GM12878 (cell line): ENCODE measurements at regions not wholly inside any gene's neighbourhood (a gene's known extent, or its start where the extent isn't known, plus 50 kb on each side); places are given as distances from the start of the nearest gene placed in this dataset.

ENCODE experiments used
- ATAC-seq: fragments of 200-7000 bp; cut with Tn5 transposase; 3 replicates; pipeline ENCODE4 v1.9.1; 2020; ENCODE audit warnings: mild to moderate bottlenecking, moderate library complexity
- BruUV-seq: library from RNA; stranded (reverse); fragments of 400-500 nt; replicated peaks from 2 replicates; lab custom pipeline; 2021; lab: Mats Ljungman, UMichigan
- CTCF ChIA-PET: fragments of 300-600 bp; sonication (Branson Sonifier 250); formaldehyde crosslinking; extraction: SDS; loops from one replicate; lab custom pipeline; 2021; ENCODE audit warnings: inconsistent platforms; lab: Yijun Ruan, JAX
- POLR2A ChIA-PET: fragments of 350-600 bp; formaldehyde crosslinking; extraction: SDS; loops from one replicate; lab custom pipeline; 2021; ENCODE audit warnings: inconsistent platforms; lab: Charles Lee
- RAD21 ChIA-PET: fragments of 300-600 bp; sonication (Branson Sonifier 250); formaldehyde crosslinking; loops from one replicate; lab custom pipeline; 2023; ENCODE audit warnings: antibody characterized with exemption; ENCODE audit not compliant: unreplicated experiment; lab: Charles Lee
- SMC1A ChIA-PET: fragments of 300-600 bp; sonication (Branson Sonifier 250); formaldehyde crosslinking; loops from one replicate; lab custom pipeline; 2023; ENCODE audit not compliant: unreplicated experiment, uncharacterized antibody; lab: Charles Lee
- DNase-seq: peaks from one replicate; pipeline ENCODE4 v3.0.0-alpha.2; 2011; ENCODE audit warnings: low read depth, low spot score
- FAIRE-seq: peaks from 3 replicates; lab custom pipeline; 2011; peaks lifted over from hg19 to GRCh38; lab: Jason Lieb, UNC
- H2AFZ ChIP-seq: 2 replicates; pipeline ENCODE4 v1.6.0; 2011; ENCODE audit warnings: low read depth, low read length, control low read depth; ENCODE audit not compliant: control insufficient read depth
- H3K27ac ChIP-seq: 2 replicates; pipeline ENCODE4 v1.5.1; 2011; ENCODE audit warnings: control low read depth; ENCODE audit not compliant: control insufficient read depth, insufficient read depth
- H3K27me3 ChIP-seq, 2 experiments: replicated peaks in 1 of 2; 2 replicates each; pipeline versions ENCODE4 v1.6.0 to v1.6.1; 2011; ENCODE audit warnings: low read length in 1 of 2; ENCODE audit not compliant: control insufficient read depth in 2 of 2, insufficient read depth in 2 of 2
- H3K36me3 ChIP-seq, 2 experiments: 2 replicates each; pipeline ENCODE4 v1.5.1; 2011; ENCODE audit warnings: low read length in 1 of 2; ENCODE audit not compliant: control insufficient read depth in 2 of 2, insufficient read depth in 2 of 2
- H3K4me1 ChIP-seq: 2 replicates; pipeline ENCODE4 v1.6.1; 2011; ENCODE audit warnings: mild to moderate bottlenecking, low read length, moderate library complexity, mixed read lengths; ENCODE audit not compliant: control insufficient read depth, insufficient read depth
- H3K4me2 ChIP-seq: 2 replicates; pipeline ENCODE4 v1.6.0; 2011; ENCODE audit warnings: control low read depth; ENCODE audit not compliant: control insufficient read depth, insufficient read depth
- H3K4me3 ChIP-seq: fragments of 200-600 bp; sonication (generic); 2 replicates; pipeline ENCODE4 v1.5.1; 2016
- H3K79me2 ChIP-seq: 2 replicates; pipeline ENCODE4 v1.6.0; 2011; ENCODE audit warnings: low read length; ENCODE audit not compliant: control insufficient read depth, insufficient read depth
- H3K9ac ChIP-seq: 2 replicates; pipeline ENCODE4 v1.8.0; 2011; ENCODE audit warnings: low read length, control low read depth, mixed read lengths; ENCODE audit not compliant: control insufficient read depth, insufficient read depth
- H3K9me3 ChIP-seq: replicated peaks from 3 replicates; pipeline ENCODE4 v1.5.1; 2011; ENCODE audit warnings: mild to moderate bottlenecking, low read length; ENCODE audit not compliant: control insufficient read depth, insufficient read depth
- H4K20me1 ChIP-seq: 2 replicates; pipeline ENCODE4 v1.6.0; 2011; ENCODE audit not compliant: control insufficient read depth, insufficient read depth
- CHD4 ChIP-seq: fragments of 200-600 bp; sonication (generic); IDR thresholded peaks from 2 replicates; pipeline ENCODE4 v1.6.1; 2016; ENCODE audit warnings: mild to moderate bottlenecking
- ELK1 ChIP-seq: IDR thresholded peaks from 2 replicates; pipeline ENCODE4 v1.6.1; 2012; ENCODE audit warnings: low read depth, low read length, improper control_type of control experiment
- EP300 ChIP-seq, 2 experiments: fragments of 150-350 bp in 1 of 2; IDR thresholded peaks; 2 replicates each; pipeline ENCODE4 v1.6.1; 2011 to 2012; ENCODE audit warnings: low read depth in 2 of 2, low read length in 2 of 2, borderline replicate concordance in 1 of 2, improper control_type of control experiment in 1 of 2, inconsistent platforms in 1 of 2; ENCODE audit not compliant: control insufficient read depth in 1 of 2
- JUNB ChIP-seq: IDR thresholded peaks from 2 replicates; pipeline ENCODE4 v1.6.1; 2016; ENCODE audit warnings: antibody characterized with exemption, mild to moderate bottlenecking
- KLF5 ChIP-seq: fragments of 450-650 bp; IDR thresholded peaks from 2 replicates; pipeline ENCODE4 v1.6.1; 2014; ENCODE audit warnings: mild to moderate bottlenecking; ENCODE audit not compliant: partially characterized antibody
- NFXL1 ChIP-seq: fragments of 450-650 bp; IDR thresholded peaks from 2 replicates; pipeline ENCODE4 v1.6.1; 2017; ENCODE audit warnings: antibody characterized with exemption, mild to moderate bottlenecking, borderline replicate concordance
- NR2F1 ChIP-seq: fragments of 450-650 bp; conservative IDR thresholded peaks from 2 replicates; pipeline ENCODE4 v1.6.1; 2017; ENCODE audit warnings: mild to moderate bottlenecking
- RAD51 ChIP-seq: fragments of 450-650 bp; IDR thresholded peaks from 2 replicates; pipeline ENCODE4 v1.6.1; 2016; ENCODE audit warnings: moderate library complexity, mild to moderate bottlenecking, inconsistent platforms
- RUNX3 ChIP-seq: IDR thresholded peaks from 2 replicates; pipeline ENCODE4 v1.6.1; 2012; ENCODE audit warnings: low read length, inconsistent platforms
- SKIL ChIP-seq: fragments of 450-650 bp; IDR thresholded peaks from 2 replicates; pipeline ENCODE4 v1.6.1; 2017; ENCODE audit warnings: mild to moderate bottlenecking, low read depth, inconsistent platforms; ENCODE audit not compliant: poor library complexity, severe bottlenecking
- SREBF1 ChIP-seq: IDR thresholded peaks from 2 replicates; pipeline ENCODE4 v1.6.1; 2012; ENCODE audit warnings: mild to moderate bottlenecking, low read length
- SREBF2 ChIP-seq: IDR thresholded peaks from 2 replicates; pipeline ENCODE4 v1.6.1; 2012; ENCODE audit warnings: mild to moderate bottlenecking, low read length
- ZNF274 ChIP-seq: IDR thresholded peaks from one replicate; pipeline ENCODE4 v1.8.0; 2011; ENCODE audit not compliant: insufficient read length, insufficient read depth
- whole genome bisulfite sequencing: methylation state at CpG from one replicate; pipeline ENCODE4 v1.1.6; 2016; ENCODE audit warnings: low lambda C conversion rate; ENCODE audit not compliant: insufficient replicate concordance, insufficient coverage; ENCODE audit errors: missing lambda C conversion rate; 5-methylcytosine and 5-hydroxymethylcytosine counted together
- in situ Hi-C: fragments of 300-500 bp; cut with MboI; formaldehyde crosslinking; loops from 9 replicates; pipeline ENCODE4 v1.14.3; 2018; ENCODE audit warnings: mixed read lengths
- intact Hi-C: fragments of 100-400 bp; cut with micrococcal nuclease; formaldehyde crosslinking; loops from one replicate; pipeline ENCODE4 v1.14.2; 2022; ENCODE audit not compliant: unreplicated experiment

- in situ Hi-C loops: no loop called here
- FAIRE-seq (no peak), DNase-seq (no peak), ATAC-seq (no peak)
- BruUV-seq: no TSS peak
- Histone ChIP-seq H3K36me3 (no peaks in the 10 kb centered on the region), H3K79me2 (no peaks in the 10 kb centered on the region), H3K4me2 (no peak overlapping the region), H3K9ac (no peak overlapping the region), H4K20me1 (no peaks in the 10 kb centered on the region), H2AFZ (no peak overlapping the region)
- 40% methylated on average over 2 of the region's 2 CpGs for WGBS
- CTCF ChIA-PET: interaction anchor here (1.3 kb wide), 1 partner anchor 108 kb away, joined by 4 read pairs; no protein-coding TSS in a partner anchor
- TF ChIP-seq RAD51 (peak; percentile 50; the same call in 1 of the 2 replicates), SREBF1 (no peak)
- TF ChIP-seq, all 136 proteins: peak for 1
- ChIA-PET POLR2A (interaction anchor here (0.6 to 0.7 kb wide), 2 partner anchors 10 to 78 kb away, joined by 7 to 8 read pairs; no protein-coding TSS in a partner anchor), SMC1A (interaction anchor here (0.6 kb wide), 1 partner anchor 17 kb away, joined by 3 read pairs; no protein-coding TSS in a partner anchor), RAD21 (interaction anchor here (0.7 kb wide), 1 partner anchor 86 kb away, joined by 3 read pairs; no protein-coding TSS in a partner anchor)
- no peaks in the 10 kb centered on the region for H3K9me3 ChIP-seq
- intact Hi-C loops: no loop called here
- H3K4me3 ChIP-seq: no peak overlapping the region
- peaks cover 28% of the 10 kb centered on the region for H3K4me1 ChIP-seq
- H3K27me3 ChIP-seq: no peaks in the 10 kb centered on the region; a peak in 1 of 4 replicates
- no peak overlapping the region for H3K27ac ChIP-seq
Measured at GRCh38 chr3:27593173-27593572, 109.0 kb upstream of the SLC4A7 start.

DNA sequence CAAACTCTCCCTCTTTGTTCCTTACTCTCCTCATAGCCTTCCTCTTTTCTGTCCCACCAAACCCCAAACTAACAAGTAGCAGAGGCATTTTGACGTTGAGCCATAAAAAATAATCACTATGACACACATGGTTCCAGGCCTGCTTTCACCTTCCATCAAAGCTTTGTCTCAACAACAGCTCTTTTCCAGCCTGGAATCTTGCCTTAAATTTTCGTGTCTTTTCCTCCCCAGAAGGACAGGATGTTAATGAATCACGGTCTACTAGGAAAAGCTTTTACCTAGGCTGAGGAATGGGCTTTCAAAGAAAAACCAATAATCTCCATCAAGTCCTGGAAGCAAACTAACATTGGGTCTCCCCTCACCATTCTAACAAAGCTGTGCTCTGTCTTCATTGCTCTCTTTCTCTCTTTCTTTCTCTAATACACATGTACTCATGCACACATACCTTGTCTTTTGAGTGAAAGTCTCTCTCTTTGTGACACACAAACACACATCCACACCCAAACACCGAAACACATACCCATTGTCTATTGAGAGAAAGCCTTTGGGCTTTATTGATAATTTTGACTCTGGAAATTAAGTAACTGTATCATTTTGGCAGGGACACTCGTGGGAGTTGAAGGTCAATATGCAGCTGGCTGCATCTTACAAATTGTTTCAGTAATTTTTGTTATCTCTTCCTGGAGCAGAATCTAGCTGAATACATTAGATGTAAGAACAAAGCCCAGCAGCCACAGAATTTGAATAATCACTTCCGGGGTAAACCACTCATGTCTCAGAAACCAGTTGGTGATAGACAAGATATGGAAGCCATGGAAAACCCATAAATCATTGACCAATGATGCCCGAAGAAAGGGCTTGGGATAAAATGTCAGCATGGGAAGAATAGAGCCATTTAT lies 107.4 kb upstream of the SLC4A7 start:
- no TSS peak for BruUV-seq
- H3K9ac ChIP-seq: no peak overlapping the region
- TF ChIP-seq SKIL (peak; percentile 55), RUNX3 (peak; percentile 78), KLF5 (no peak), SREBF2 (no peak), NFXL1 (no peak), CHD4 (no peak), EP300 (IDR thresholded peaks at IDR 0.05; ENCODE audit: borderline replicate concordance in 1 of 2, control insufficient read depth in 1 of 2, low read depth in 2 of 2, low read length in 2 of 2) (no peak), NR2F1 (peak; percentile 29; the same call in 1 of the 2 replicates), ELK1 (peak; percentile 33; the same call in 1 of the 2 replicates), JUNB (no peak), ZNF274 (no peak)

More for the DNA sequence above, 107.4 kb upstream of the SLC4A7 start:
- 24% methylated on average over 7 of the region's 7 CpGs for WGBS
- ChIA-PET SMC1A (interaction anchor here (0.7 to 2.2 kb wide), 8 partner anchors 9 to 279 kb away, joined by 3 to 8 read pairs (median 4); no protein-coding TSS in a partner anchor), CTCF (interaction anchor here (1.1 to 1.4 kb wide), 3 partner anchors 13 to 90 kb away, joined by 3 to 5 read pairs (median 4); no protein-coding TSS in a partner anchor), POLR2A (no interaction called here), RAD21 (interaction anchor here (1.1 kb wide), 1 partner anchor 90 kb away, joined by 3 read pairs; no protein-coding TSS in a partner anchor)
- H3K4me1 ChIP-seq: peaks cover 22% of the 10 kb centered on the region
- peak overlapping the region; percentile 60; the same call in 1 of the 2 replicates for H3K4me2 ChIP-seq
- no peaks in the 10 kb centered on the region for H3K36me3 ChIP-seq
- in situ Hi-C loops: no loop called here
- no peaks in the 10 kb centered on the region; a peak in 1 of 4 replicates for H3K27me3 ChIP-seq
- intact Hi-C loops: no loop called here
- H3K9me3 ChIP-seq: no peaks in the 10 kb centered on the region
- H2AFZ ChIP-seq: no peak overlapping the region; the same call in 1 of the 2 replicates
- no peaks in the 10 kb centered on the region for H4K20me1 ChIP-seq
- ATAC-seq (peak; percentile 41; the same call in 2 of the 3 replicates), DNase-seq (no peak), FAIRE-seq (no peak)
- H3K27ac ChIP-seq: no peak overlapping the region
- H3K79me2 ChIP-seq: no peaks in the 10 kb centered on the region
- no peak overlapping the region for H3K4me3 ChIP-seq
